GM23338 (cell line): ENCODE measurements at regions not wholly inside any gene's neighbourhood (a gene's known extent, or its start where the extent isn't known, plus 50 kb on each side); places are given as distances from the start of the nearest gene placed in this dataset.

ENCODE experiments used
- ATAC-seq: fragments of 200-7000 bp; cut with Tn5 transposase; 3 replicates; pipeline ENCODE4 v1.9.1; 2020
- DNase-seq: peaks from one replicate; pipeline ENCODE4 v3.0.0-alpha.2; 2015; ENCODE audit warnings: low spot score
- H2AFZ ChIP-seq: fragments of 200-600 bp; sonication (generic); 2 replicates; pipeline ENCODE4 v1.8.0; 2016; ENCODE audit warnings: antibody characterized with exemption, mild to moderate bottlenecking, moderate library complexity
- H3F3A ChIP-seq: fragments of 200-600 bp; sonication (generic); replicated peaks from 2 replicates; pipeline ENCODE4 v1.8.0; 2017; ENCODE audit warnings: antibody characterized with exemption, mixed run types, low read depth
- H3K27ac ChIP-seq: fragments of 200-600 bp; sonication (generic); 2 replicates; pipeline ENCODE4 v1.6.1; 2016; ENCODE audit warnings: low read depth
- H3K27me3 ChIP-seq: fragments of 200-600 bp; sonication (generic); 2 replicates; pipeline ENCODE4 v1.8.0; 2016; ENCODE audit warnings: mild to moderate bottlenecking, mixed run types, moderate library complexity; ENCODE audit not compliant: insufficient read depth
- H3K36me3 ChIP-seq: fragments of 200-600 bp; sonication (generic); 2 replicates; pipeline ENCODE4 v1.8.0; 2016; ENCODE audit warnings: mild to moderate bottlenecking; ENCODE audit not compliant: insufficient read depth
- H3K4me1 ChIP-seq: fragments of 200-600 bp; sonication (generic); 2 replicates; pipeline ENCODE4 v1.8.0; 2016; ENCODE audit warnings: mild to moderate bottlenecking, moderate library complexity; ENCODE audit not compliant: insufficient read depth
- H3K4me2 ChIP-seq: fragments of 200-600 bp; sonication (generic); 2 replicates; pipeline ENCODE4 v1.7.1; 2017; ENCODE audit warnings: mixed run types
- H3K4me3 ChIP-seq: fragments of 200-600 bp; sonication (generic); 2 replicates; pipeline ENCODE4 v1.6.1; 2016; ENCODE audit warnings: mixed run types
- H3K79me2 ChIP-seq: fragments of 200-600 bp; sonication (generic); replicated peaks from 2 replicates; pipeline ENCODE4 v1.8.0; 2017; ENCODE audit warnings: mild to moderate bottlenecking; ENCODE audit not compliant: insufficient read depth
- H3K9me2 ChIP-seq: fragments of 200-600 bp; sonication (generic); 2 replicates; pipeline ENCODE4 v1.8.0; 2017; ENCODE audit not compliant: insufficient read depth
- H4K20me1 ChIP-seq: fragments of 200-600 bp; sonication (generic); replicated peaks from 2 replicates; pipeline ENCODE4 v1.8.0; 2017; ENCODE audit warnings: mild to moderate bottlenecking; ENCODE audit not compliant: insufficient read depth
- H3K27ac Mint-ChIP-seq: 2 replicates; pipeline ENCODE4 v1.8.0; 2020; ENCODE audit warnings: inconsistent platforms, mild to moderate bottlenecking, moderate library complexity, mixed read lengths
- H3K27me3 Mint-ChIP-seq: 3 replicates; pipeline ENCODE4 v1.8.0; 2022; ENCODE audit warnings: low read depth, mild to moderate bottlenecking, moderate library complexity, mixed read lengths, inconsistent platforms; ENCODE audit not compliant: insufficient read depth, poor library complexity
- H3K36me3 Mint-ChIP-seq: 3 replicates; pipeline ENCODE4 v1.8.0; 2021; ENCODE audit warnings: low read depth, mild to moderate bottlenecking, inconsistent platforms, moderate library complexity, mixed read lengths
- H3K4me1 Mint-ChIP-seq: 3 replicates; pipeline ENCODE4 v1.8.0; 2020; ENCODE audit warnings: mild to moderate bottlenecking, inconsistent platforms, mixed read lengths
- H3K4me3 Mint-ChIP-seq: 3 replicates; pipeline ENCODE4 v1.8.0; 2021; ENCODE audit warnings: moderate library complexity, mild to moderate bottlenecking, inconsistent platforms, mixed read lengths
- H3K9me3 Mint-ChIP-seq: 3 replicates; pipeline ENCODE4 v1.8.0; 2020; ENCODE audit warnings: moderate library complexity, mild to moderate bottlenecking, inconsistent platforms, mixed read lengths
- CREB1 ChIP-seq: fragments of 250-450 bp; sonication (Bioruptor Pico); IDR thresholded peaks from 2 replicates; pipeline ENCODE4 v1.5.0; 2020; ENCODE audit warnings: low read depth, mild to moderate bottlenecking, moderate library complexity
- CTCF ChIP-seq, 2 experiments: fragments of 200-600 bp in 1 of 2; sonication (generic) in 1 of 2; conservative IDR thresholded peaks; 2 replicates each; pipeline versions ENCODE4 v1.5.1 to v1.6.1; 2016 to 2017; ENCODE audit warnings: antibody characterized with exemption in 2 of 2, low read depth in 2 of 2, mild to moderate bottlenecking in 2 of 2, moderate library complexity in 1 of 2
- JUNB ChIP-seq: IDR thresholded peaks from one replicate; pipeline ENCODE4 v1.6.1; 2016; ENCODE audit warnings: antibody characterized with exemption; ENCODE audit not compliant: unreplicated experiment
- NANOG ChIP-seq: IDR thresholded peaks from 2 replicates; pipeline ENCODE4 v1.6.1; 2016; ENCODE audit warnings: antibody characterized with exemption, borderline replicate concordance
- REST ChIP-seq: IDR thresholded peaks from one replicate; pipeline ENCODE4 v1.6.1; 2018; ENCODE audit warnings: antibody characterized with exemption; ENCODE audit not compliant: unreplicated experiment
- ZNF114 ChIP-seq: fragments of 250-450 bp; sonication (Bioruptor Pico); IDR thresholded peaks from 2 replicates; pipeline ENCODE4 v1.5.0; 2020; ENCODE audit warnings: mild to moderate bottlenecking, moderate library complexity

- ATAC-seq, result no peak
- H3K27ac Mint-ChIP-seq, result no peak overlapping the region
- H3K4me1 Mint-ChIP-seq, result no peaks in the 10 kb centered on the region
These were observed 131.5 kb upstream of the RPL34 start for GRCh38 chr4:108488865-108489264.

More at GRCh38 chr4:108488865-108489264, 131.5 kb upstream of the RPL34 start:
- H3K4me2 ChIP-seq, result no peak overlapping the region
- Mint-ChIP-seq H3K9me3 (peaks cover 7% of the 10 kb centered on the region; the same call in 1 of the 3 replicates), H3K4me3 (no peak overlapping the region), H3K36me3 (no peaks in the 10 kb centered on the region), H3K27me3 (no peaks in the 10 kb centered on the region)
- H3K27ac ChIP-seq, result no peak overlapping the region
- no peaks in the 10 kb centered on the region for H3K27me3 ChIP-seq
- H3K4me1 ChIP-seq, result no peaks in the 10 kb centered on the region
- H2AFZ ChIP-seq, result no peak overlapping the region
- H3K79me2 ChIP-seq, result no peaks in the 10 kb centered on the region
- H3K9me2 ChIP-seq, result no peaks in the 10 kb centered on the region
- no peak overlapping the region for H3K4me3 ChIP-seq
- no peaks in the 10 kb centered on the region for H4K20me1 ChIP-seq
- H3F3A ChIP-seq, result no peaks in the 10 kb centered on the region
- DNase-seq, result no peak
- TF ChIP-seq NANOG (no peak), CTCF (conservative IDR thresholded peaks at IDR 0.05; ENCODE audit: low read depth in 2 of 2) (no peak), ZNF114 (CRISPR knock-in tag) (no peak), JUNB (no peak), REST (no peak), CREB1 (no peak)
- H3K36me3 ChIP-seq, result no peaks in the 10 kb centered on the region
